Astrocyte of the spinal cord (primary cell): ENCODE measurements at regions not wholly inside any gene's neighbourhood (a gene's known extent, or its start where the extent isn't known, plus 50 kb on each side); places are given as distances from the start of the nearest gene placed in this dataset.

Source experiments
- DNase-seq: peaks from one replicate; pipeline ENCODE4 v3.0.0; 2011; ENCODE audit warnings: low read depth, low spot score
- H3K4me3 ChIP-seq: 2 replicates; pipeline ENCODE4 v1.5.1; 2011; ENCODE audit warnings: low read depth, mild to moderate bottlenecking, low read length, moderate library complexity
- CTCF ChIP-seq: IDR thresholded peaks from 2 replicates; pipeline ENCODE4 v1.5.1; 2012; ENCODE audit warnings: low read depth, mild to moderate bottlenecking, low read length, inconsistent platforms
- in situ Hi-C: cut with HindIII; loops from 2 replicates; pipeline ENCODE4 v1.10.0; 2017; ENCODE audit warnings: low sequenced_read_pairs

- no peak for DNase-seq
- TF ChIP-seq CTCF: no peak
- no peak overlapping the region for H3K4me3 ChIP-seq
- in situ Hi-C loops: no loop called here
Observed at GRCh38 chr14:96931751-96932150, 134.6 kb downstream of the VRK1 start.

GRCh38 chr14:96934638-96935330, 137.6 kb downstream of the VRK1 start:
- no peak for TF ChIP-seq CTCF
- in situ Hi-C loops: no loop called here
- no peak for DNase-seq
- no peak overlapping the region for H3K4me3 ChIP-seq

- TF ChIP-seq CTCF: no peak
- no peak for DNase-seq
- in situ Hi-C loops: no loop called here
- no peak overlapping the region for H3K4me3 ChIP-seq
Observed at GRCh38 chr14:96938946-96939345, 141.8 kb downstream of the VRK1 start.

- no peak for DNase-seq
- no peak for TF ChIP-seq CTCF
- no peak overlapping the region for H3K4me3 ChIP-seq
- in situ Hi-C loops: no loop called here
Observed at GRCh38 chr14:96940009-96940408, 142.8 kb downstream of the VRK1 start.

GRCh38 chr14:96944297-96944696, 147.1 kb downstream of the VRK1 start:
- H3K4me3 ChIP-seq: no peak overlapping the region
- in situ Hi-C loops: no loop called here
- TF ChIP-seq CTCF: no peak
- no peak for DNase-seq

- DNase-seq: no peak
- in situ Hi-C loops: no loop called here
- no peak for TF ChIP-seq CTCF
- H3K4me3 ChIP-seq: no peak overlapping the region
Observed at GRCh38 chr14:96945721-96946120, 148.5 kb downstream of the VRK1 start.
